K562 (cell line): ENCODE measurements at regions not wholly inside any gene's neighbourhood (a gene's known extent, or its start where the extent isn't known, plus 50 kb on each side); places are given as distances from the start of the nearest gene placed in this dataset.

ENCODE experiments used
- ATAC-seq: fragments of 200-7000 bp; cut with Tn5 transposase; 3 replicates; pipeline ENCODE4 v1.9.1; 2020; ENCODE audit warnings: moderate library complexity
- BruUV-seq: library from RNA; stranded (reverse); fragments of 400-500 nt; replicated peaks from 2 replicates; lab custom pipeline; 2021; lab: Mats Ljungman, UMichigan
- CTCF ChIA-PET: fragments of 300-600 bp; formaldehyde crosslinking; extraction: SDS; loops from one replicate; lab custom pipeline; 2021; ENCODE audit warnings: low intra/inter-chr PET ratio; lab: Yijun Ruan, JAX
- POLR2A ChIA-PET: fragments of 300-600, 350-650 bp; sonication (Branson Sonifier 250); formaldehyde crosslinking; extraction: SDS; loops from one replicate; lab custom pipeline; 2021; ENCODE audit warnings: antibody characterized with exemption, inconsistent platforms; lab: Yijun Ruan, JAX
- DNase-seq, 4 experiments: peaks; one replicate each; pipeline versions ENCODE4 v3.0.0 to v3.0.0-alpha.2; 2011 to 2018; ENCODE audit warnings: low spot score in 3 of 4, mixed read lengths in 3 of 4; ENCODE audit errors: extremely low read depth in 1 of 4
- FAIRE-seq: peaks from 2 replicates; lab custom pipeline; 2011; peaks lifted over from hg19 to GRCh38; lab: Jason Lieb, UNC
- H2AFZ ChIP-seq: 2 replicates; pipeline ENCODE4 v1.6.0; 2011; ENCODE audit warnings: low read depth, low read length, control low read depth, inconsistent platforms
- H3K27ac ChIP-seq: fragments of 200-600 bp; 3 replicates; pipeline ENCODE4 v1.8.0; 2011; ENCODE audit warnings: low read depth, mild to moderate bottlenecking, control low read depth, inconsistent platforms, low read length, moderate library complexity, mixed read lengths; ENCODE audit errors: extremely low read depth
- H3K27me3 ChIP-seq, 2 experiments: fragments of 300-600 bp in 1 of 2; 2 replicates in 1 of 2; 3 replicates in 1 of 2; pipeline versions ENCODE4 v1.6.0 to v1.8.0; 2011; ENCODE audit warnings: inconsistent platforms in 2 of 2, low read length in 2 of 2, mild to moderate bottlenecking in 1 of 2, mixed read lengths in 1 of 2, moderate library complexity in 1 of 2; ENCODE audit not compliant: control insufficient read depth in 2 of 2, insufficient read depth in 2 of 2
- H3K36me3 ChIP-seq: fragments of 300-600 bp; 3 replicates; pipeline ENCODE4 v1.8.0; 2011; ENCODE audit warnings: mild to moderate bottlenecking, low read length, inconsistent platforms; ENCODE audit not compliant: control insufficient read depth, insufficient read depth
- H3K4me1 ChIP-seq, 2 experiments: fragments of 200-600 bp in 1 of 2; replicated peaks in 1 of 2; 2 replicates in 1 of 2; 3 replicates in 1 of 2; pipeline versions ENCODE4 v1.5.1 to v1.8.0; 2011; ENCODE audit warnings: inconsistent platforms in 2 of 2, low read length in 2 of 2, mild to moderate bottlenecking in 1 of 2, mixed read lengths in 1 of 2, moderate library complexity in 1 of 2; ENCODE audit not compliant: control insufficient read depth in 2 of 2, insufficient read depth in 2 of 2
- H3K4me2 ChIP-seq: 2 replicates; pipeline ENCODE4 v1.6.1; 2011; ENCODE audit warnings: low read length, control low read depth, inconsistent platforms, mixed read lengths; ENCODE audit not compliant: insufficient read depth
- H3K4me3 ChIP-seq: fragments of 200-600 bp; sonication (generic), shearing (Covaris generic); 2 replicates; pipeline ENCODE4 v1.5.1; 2016; ENCODE audit warnings: control low read depth, inconsistent platforms
- H3K79me2 ChIP-seq: fragments of 200-600 bp; 3 replicates; pipeline ENCODE4 v1.8.0; 2011; ENCODE audit warnings: low read length, inconsistent platforms; ENCODE audit not compliant: control insufficient read depth, insufficient read depth
- H3K9ac ChIP-seq, 2 experiments: 2 replicates each; pipeline versions ENCODE4 v1.6.0 to v1.6.1; 2011; ENCODE audit warnings: low read depth in 2 of 2, low read length in 2 of 2, control low read depth in 1 of 2, inconsistent platforms in 1 of 2, mild to moderate bottlenecking in 1 of 2, mixed read lengths in 1 of 2; ENCODE audit not compliant: insufficient read depth in 1 of 2
- H3K9me1 ChIP-seq: one replicate; pipeline ENCODE4 v1.6.0; 2011; ENCODE audit warnings: inconsistent platforms, mild to moderate bottlenecking, low read length, moderate library complexity; ENCODE audit not compliant: control insufficient read depth, insufficient read depth
- H3K9me3 ChIP-seq: replicated peaks from 2 replicates; pipeline ENCODE4 v1.5.1; 2011; ENCODE audit warnings: low read depth, low read length, inconsistent platforms; ENCODE audit not compliant: control insufficient read depth, insufficient read depth
- H4K20me1 ChIP-seq: replicated peaks from 2 replicates; pipeline ENCODE4 v1.6.1; 2011; ENCODE audit warnings: low read length, inconsistent platforms, mixed read lengths; ENCODE audit not compliant: control insufficient read depth, insufficient read depth
- C11orf30 ChIP-seq: fragments of 450-650 bp; IDR thresholded peaks from 2 replicates; pipeline ENCODE4 v1.6.1; 2016; ENCODE audit warnings: low read depth, mild to moderate bottlenecking
- CBX2 ChIP-seq: fragments of 200-600 bp; sonication (generic); IDR thresholded peaks from one replicate; pipeline ENCODE4 v1.6.1; 2012; ENCODE audit warnings: mild to moderate bottlenecking, low read length, inconsistent platforms; ENCODE audit not compliant: insufficient read depth, poor library complexity, severe bottlenecking
- ETV1 ChIP-seq: fragments of 450-650 bp; conservative IDR thresholded peaks from 2 replicates; pipeline ENCODE4 v1.6.1; 2016; ENCODE audit warnings: missing genetic modification characterization, control low read depth, low read depth, missing compliant biosample characterization
- FOXP1 ChIP-seq: sonication (generic); formaldehyde crosslinking; IDR thresholded peaks from 2 replicates; pipeline ENCODE4 v1.8.0; 2022; ENCODE audit warnings: mild to moderate bottlenecking, missing genetic modification reagents
- HDAC8 ChIP-seq: fragments of 450-650 bp; IDR thresholded peaks from 2 replicates; pipeline ENCODE4 v1.6.1; 2016; ENCODE audit warnings: mild to moderate bottlenecking, missing genetic modification characterization, moderate library complexity, missing compliant biosample characterization
- NFXL1 ChIP-seq: fragments of 450-650 bp; formaldehyde crosslinking; IDR thresholded peaks from 2 replicates; pipeline ENCODE4 v1.4.0; 2021; ENCODE audit warnings: mild to moderate bottlenecking
- SMC3 ChIP-seq: conservative IDR thresholded peaks from 2 replicates; pipeline ENCODE4 v1.6.1; 2011; ENCODE audit warnings: low read depth, low read length, improper control_type of control experiment; ENCODE audit not compliant: insufficient read depth
- WGBS: fragments of 100-300 bp; shearing (Covaris generic); methylation state at CpG from one replicate; pipeline ENCODE4 v1.1.6; 2016; ENCODE audit warnings: low coverage, mixed read lengths; ENCODE audit not compliant: insufficient coverage; ENCODE audit errors: missing lambda C conversion rate; 5-methylcytosine and 5-hydroxymethylcytosine counted together
- in situ Hi-C: fragments of 300-500 bp; cut with MboI; formaldehyde crosslinking; loops from 4 replicates; pipeline ENCODE4 v1.15.0; 2018; ENCODE audit warnings: inconsistent platforms, mixed read lengths
- intact Hi-C: fragments of 100-400 bp; cut with micrococcal nuclease; formaldehyde crosslinking; loops from 2 replicates; pipeline ENCODE4 v1.14.2; 2022
- TF ChIP-seq, protein P1 (sequence below): sonication (generic); formaldehyde crosslinking; IDR thresholded peaks from 2 replicates; pipeline ENCODE4 v1.8.0; 2022; ENCODE audit warnings: missing genetic modification reagents, mild to moderate bottlenecking, borderline replicate concordance
- TF ChIP-seq, protein P2 (sequence below): sonication (generic); formaldehyde crosslinking; IDR thresholded peaks from 2 replicates; pipeline ENCODE4 v1.8.0; 2022; ENCODE audit warnings: missing genetic modification reagents, mild to moderate bottlenecking, moderate library complexity, borderline replicate concordance
- TF ChIP-seq, protein P3 (sequence below): sonication (generic); formaldehyde crosslinking; IDR thresholded peaks from 2 replicates; pipeline ENCODE4 v1.9.0; 2022; ENCODE audit warnings: mild to moderate bottlenecking, missing genetic modification reagents
- TF ChIP-seq, protein P4 (sequence below): sonication (generic); IDR thresholded peaks from 2 replicates; pipeline ENCODE4 v1.6.1; 2016
- TF ChIP-seq, protein P5 (sequence below), 3 experiments: fragments of 200-800 bp in 1 of 3; sonication (Bioruptor generic) in 1 of 3; sonication (generic) in 1 of 3; formaldehyde crosslinking in 1 of 3; IDR thresholded peaks; 2 replicates each; pipeline versions ENCODE4 v1.6.1 to v1.8.0; 2016 to 2022; ENCODE audit warnings: mild to moderate bottlenecking in 2 of 3, missing compliant biosample characterization in 2 of 3, missing genetic modification characterization in 2 of 3, missing genetic modification reagents in 1 of 3
- TF ChIP-seq, protein P6 (sequence below): fragments of 250-450 bp; sonication (Bioruptor Pico); IDR thresholded peaks from 2 replicates; pipeline ENCODE4 v1.4.0; 2020; ENCODE audit warnings: mild to moderate bottlenecking, moderate library complexity, borderline replicate concordance

DNA sequence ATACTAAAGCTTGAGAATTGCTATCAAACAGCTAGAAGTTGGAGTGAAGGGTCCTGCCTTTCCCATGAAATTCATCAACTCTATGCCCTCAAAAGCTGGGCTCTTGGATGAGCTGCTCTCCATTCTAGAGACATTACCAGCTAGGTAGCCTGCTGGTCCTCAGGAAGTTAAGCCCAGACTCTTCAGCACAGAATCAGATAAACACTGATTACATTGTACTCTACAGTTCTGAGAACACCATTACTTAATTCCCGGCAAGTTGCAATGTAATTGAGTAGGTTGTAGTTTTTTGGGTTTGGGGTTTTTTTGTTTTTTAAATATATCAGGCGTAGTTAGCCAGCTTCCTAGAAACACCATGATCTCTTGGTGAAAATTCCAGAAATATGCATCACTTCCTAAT lies 84.1 kb upstream of the PIK3CG start:
- BruUV-seq, result no TSS peak
- 66% methylated on average over 2 of the region's 2 CpGs for WGBS
- POLR2A ChIA-PET, result interaction anchor here (0.6 to 5.1 kb wide), 11 partner anchors 10 to 257 kb away, joined by 3 to 37 read pairs (median 4); no protein-coding TSS in a partner anchor
- CTCF ChIA-PET, result no interaction called here
- intact Hi-C loops (loop anchor here (2.0 kb wide), 1 partner anchor 44 kb away; no protein-coding TSS in a partner anchor), in situ Hi-C loops (no loop called here)
- H3K4me2 ChIP-seq, result no peak overlapping the region
- ATAC-seq, result peak; percentile 23
- peaks cover 12 to 56% of the 10 kb centered on the region in 2 experiments; a peak in 4 of 5 replicates for H3K4me1 ChIP-seq
- FAIRE-seq, result no peak
- H3K36me3 ChIP-seq, result peaks cover 70% of the 10 kb centered on the region
- H3K79me2 ChIP-seq, result peaks cover 90% of the 10 kb centered on the region
- H3K4me3 ChIP-seq, result no peak overlapping the region
- H4K20me1 ChIP-seq, result no peaks in the 10 kb centered on the region
- no peak overlapping the region for H3K27ac ChIP-seq
- no peak overlapping the region for H3K9ac ChIP-seq
- peaks cover 6% of the 10 kb centered on the region for H3K9me3 ChIP-seq
- no peaks in the 10 kb centered on the region for H3K9me1 ChIP-seq
- H3K27me3 ChIP-seq, result no peaks in the 10 kb centered on the region
- no peak overlapping the region for H2AFZ ChIP-seq
- DNase-seq, result no peak
- no peak for TF ChIP-seq CBX2
- TF ChIP-seq, protein P1, sequence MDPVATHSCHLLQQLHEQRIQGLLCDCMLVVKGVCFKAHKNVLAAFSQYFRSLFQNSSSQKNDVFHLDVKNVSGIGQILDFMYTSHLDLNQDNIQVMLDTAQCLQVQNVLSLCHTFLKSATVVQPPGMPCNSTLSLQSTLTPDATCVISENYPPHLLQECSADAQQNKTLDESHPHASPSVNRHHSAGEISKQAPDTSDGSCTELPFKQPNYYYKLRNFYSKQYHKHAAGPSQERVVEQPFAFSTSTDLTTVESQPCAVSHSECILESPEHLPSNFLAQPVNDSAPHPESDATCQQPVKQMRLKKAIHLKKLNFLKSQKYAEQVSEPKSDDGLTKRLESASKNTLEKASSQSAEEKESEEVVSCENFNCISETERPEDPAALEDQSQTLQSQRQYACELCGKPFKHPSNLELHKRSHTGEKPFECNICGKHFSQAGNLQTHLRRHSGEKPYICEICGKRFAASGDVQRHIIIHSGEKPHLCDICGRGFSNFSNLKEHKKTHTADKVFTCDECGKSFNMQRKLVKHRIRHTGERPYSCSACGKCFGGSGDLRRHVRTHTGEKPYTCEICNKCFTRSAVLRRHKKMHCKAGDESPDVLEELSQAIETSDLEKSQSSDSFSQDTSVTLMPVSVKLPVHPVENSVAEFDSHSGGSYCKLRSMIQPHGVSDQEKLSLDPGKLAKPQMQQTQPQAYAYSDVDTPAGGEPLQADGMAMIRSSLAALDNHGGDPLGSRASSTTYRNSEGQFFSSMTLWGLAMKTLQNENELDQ, result no peak
- 0 out of 2 replicates have a peak, but pooled peaks have one; percentile 25 for TF ChIP-seq ETV1
- TF ChIP-seq, protein P2, sequence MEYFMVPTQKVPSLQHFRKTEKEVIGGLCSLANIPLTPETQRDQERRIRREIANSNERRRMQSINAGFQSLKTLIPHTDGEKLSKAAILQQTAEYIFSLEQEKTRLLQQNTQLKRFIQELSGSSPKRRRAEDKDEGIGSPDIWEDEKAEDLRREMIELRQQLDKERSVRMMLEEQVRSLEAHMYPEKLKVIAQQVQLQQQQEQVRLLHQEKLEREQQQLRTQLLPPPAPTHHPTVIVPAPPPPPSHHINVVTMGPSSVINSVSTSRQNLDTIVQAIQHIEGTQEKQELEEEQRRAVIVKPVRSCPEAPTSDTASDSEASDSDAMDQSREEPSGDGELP (CRISPR knock-in tag), result no peak
- no peak for TF ChIP-seq C11orf30
- TF ChIP-seq, protein P3, sequence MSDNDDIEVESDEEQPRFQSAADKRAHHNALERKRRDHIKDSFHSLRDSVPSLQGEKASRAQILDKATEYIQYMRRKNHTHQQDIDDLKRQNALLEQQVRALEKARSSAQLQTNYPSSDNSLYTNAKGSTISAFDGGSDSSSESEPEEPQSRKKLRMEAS (CRISPR knock-in tag), result no peak
- no peak for TF ChIP-seq FOXP1 (CRISPR knock-in tag)
- TF ChIP-seq, protein P4, sequence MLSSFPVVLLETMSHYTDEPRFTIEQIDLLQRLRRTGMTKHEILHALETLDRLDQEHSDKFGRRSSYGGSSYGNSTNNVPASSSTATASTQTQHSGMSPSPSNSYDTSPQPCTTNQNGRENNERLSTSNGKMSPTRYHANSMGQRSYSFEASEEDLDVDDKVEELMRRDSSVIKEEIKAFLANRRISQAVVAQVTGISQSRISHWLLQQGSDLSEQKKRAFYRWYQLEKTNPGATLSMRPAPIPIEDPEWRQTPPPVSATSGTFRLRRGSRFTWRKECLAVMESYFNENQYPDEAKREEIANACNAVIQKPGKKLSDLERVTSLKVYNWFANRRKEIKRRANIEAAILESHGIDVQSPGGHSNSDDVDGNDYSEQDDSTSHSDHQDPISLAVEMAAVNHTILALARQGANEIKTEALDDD, result peak; percentile 73
- TF ChIP-seq, protein P5, sequence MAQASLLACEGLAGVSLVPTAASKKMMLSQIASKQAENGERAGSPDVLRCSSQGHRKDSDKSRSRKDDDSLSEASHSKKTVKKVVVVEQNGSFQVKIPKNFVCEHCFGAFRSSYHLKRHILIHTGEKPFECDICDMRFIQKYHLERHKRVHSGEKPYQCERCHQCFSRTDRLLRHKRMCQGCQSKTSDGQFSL (CRISPR knock-in tag; IDR thresholded peaks at IDR 0.05), result no peak
- TF ChIP-seq, protein P5 (tag; IDR thresholded peaks at IDR 0.05), result 0 out of 4 replicates have a peak, but pooled peaks of 1 of the 2 experiments have one; percentile 21
- TF ChIP-seq HDAC8 (tag), result no peak
- TF ChIP-seq, protein P6, sequence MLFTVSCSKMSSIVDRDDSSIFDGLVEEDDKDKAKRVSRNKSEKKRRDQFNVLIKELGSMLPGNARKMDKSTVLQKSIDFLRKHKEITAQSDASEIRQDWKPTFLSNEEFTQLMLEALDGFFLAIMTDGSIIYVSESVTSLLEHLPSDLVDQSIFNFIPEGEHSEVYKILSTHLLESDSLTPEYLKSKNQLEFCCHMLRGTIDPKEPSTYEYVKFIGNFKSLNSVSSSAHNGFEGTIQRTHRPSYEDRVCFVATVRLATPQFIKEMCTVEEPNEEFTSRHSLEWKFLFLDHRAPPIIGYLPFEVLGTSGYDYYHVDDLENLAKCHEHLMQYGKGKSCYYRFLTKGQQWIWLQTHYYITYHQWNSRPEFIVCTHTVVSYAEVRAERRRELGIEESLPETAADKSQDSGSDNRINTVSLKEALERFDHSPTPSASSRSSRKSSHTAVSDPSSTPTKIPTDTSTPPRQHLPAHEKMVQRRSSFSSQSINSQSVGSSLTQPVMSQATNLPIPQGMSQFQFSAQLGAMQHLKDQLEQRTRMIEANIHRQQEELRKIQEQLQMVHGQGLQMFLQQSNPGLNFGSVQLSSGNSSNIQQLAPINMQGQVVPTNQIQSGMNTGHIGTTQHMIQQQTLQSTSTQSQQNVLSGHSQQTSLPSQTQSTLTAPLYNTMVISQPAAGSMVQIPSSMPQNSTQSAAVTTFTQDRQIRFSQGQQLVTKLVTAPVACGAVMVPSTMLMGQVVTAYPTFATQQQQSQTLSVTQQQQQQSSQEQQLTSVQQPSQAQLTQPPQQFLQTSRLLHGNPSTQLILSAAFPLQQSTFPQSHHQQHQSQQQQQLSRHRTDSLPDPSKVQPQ, result no peak
- TF ChIP-seq NFXL1 (CRISPR knock-in tag), result no peak
- no peak for TF ChIP-seq SMC3
